Hematopoietic multipotent progenitor cell treated with erythropoietin and hydrocortisone succinate and interleukin-3 and kit ligand, for 4 days (in vitro differentiated cells): ENCODE measurements at regions not wholly inside any gene's neighbourhood (a gene's known extent, or its start where the extent isn't known, plus 50 kb on each side); places are given as distances from the start of the nearest gene placed in this dataset.
A peak's percentile ranks its signal among the peaks of the same experiment; 100 is the strongest.

ENCODE experiments used
- DNase-seq: peaks from one replicate; pipeline ENCODE4 v3.0.0-alpha.2; 2015

DNA sequence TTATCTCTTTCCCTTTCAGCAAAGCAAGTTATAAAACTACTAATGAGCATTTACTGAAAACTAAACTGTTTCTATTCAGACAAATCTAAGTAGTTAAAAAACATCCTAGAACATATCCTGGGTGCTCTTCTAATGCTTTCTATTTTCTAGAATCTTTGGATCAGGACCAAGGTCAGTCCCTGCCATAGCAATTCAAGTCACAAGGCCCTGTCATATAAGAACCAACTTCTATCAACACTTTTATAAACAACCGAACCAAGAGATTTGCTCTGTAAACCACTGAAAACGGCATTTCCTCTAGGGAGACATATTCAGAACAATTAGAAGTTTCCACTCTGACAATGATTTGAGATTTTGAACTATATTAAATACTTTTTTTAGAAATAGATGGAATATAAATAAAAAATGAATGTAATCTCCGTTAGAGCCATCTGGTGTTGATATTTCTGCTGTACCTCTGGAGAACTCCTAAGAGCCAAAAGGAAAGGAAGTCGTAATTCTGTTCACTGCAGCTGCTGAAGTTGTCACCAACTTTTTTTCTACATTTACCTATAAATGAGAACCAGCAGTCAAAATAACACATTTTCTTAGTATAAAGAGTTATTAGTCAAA, 51.4 kb upstream of the LGSN start:
- DNase-seq, result no peak

DNA sequence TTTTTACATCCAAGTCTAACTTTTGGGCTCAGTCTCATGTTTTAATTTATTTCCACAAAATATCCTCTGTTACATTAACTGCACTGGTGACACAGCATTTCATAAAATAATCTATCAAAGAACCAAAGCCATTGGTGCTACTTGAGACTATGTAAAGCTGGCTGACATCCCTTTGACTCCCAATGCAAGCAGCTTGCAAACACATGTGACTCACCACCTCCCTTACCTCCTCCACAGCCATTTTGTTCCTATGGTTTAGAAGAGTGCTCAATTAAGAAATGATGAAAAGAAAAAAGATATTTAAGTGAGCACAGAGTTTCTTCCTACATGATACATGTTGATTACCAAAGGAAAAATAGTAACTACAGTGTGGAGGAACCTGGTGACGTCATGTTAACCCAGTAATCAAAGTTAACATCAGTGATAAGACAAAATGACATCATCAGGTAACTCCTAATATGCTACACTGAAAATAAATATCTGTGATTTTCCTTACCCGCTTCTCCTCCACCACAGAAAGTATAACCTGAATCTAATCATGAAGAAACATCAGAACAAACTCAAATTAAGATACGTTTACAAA, 53.3 kb upstream of the LGSN start:
- no peak for DNase-seq

DNA sequence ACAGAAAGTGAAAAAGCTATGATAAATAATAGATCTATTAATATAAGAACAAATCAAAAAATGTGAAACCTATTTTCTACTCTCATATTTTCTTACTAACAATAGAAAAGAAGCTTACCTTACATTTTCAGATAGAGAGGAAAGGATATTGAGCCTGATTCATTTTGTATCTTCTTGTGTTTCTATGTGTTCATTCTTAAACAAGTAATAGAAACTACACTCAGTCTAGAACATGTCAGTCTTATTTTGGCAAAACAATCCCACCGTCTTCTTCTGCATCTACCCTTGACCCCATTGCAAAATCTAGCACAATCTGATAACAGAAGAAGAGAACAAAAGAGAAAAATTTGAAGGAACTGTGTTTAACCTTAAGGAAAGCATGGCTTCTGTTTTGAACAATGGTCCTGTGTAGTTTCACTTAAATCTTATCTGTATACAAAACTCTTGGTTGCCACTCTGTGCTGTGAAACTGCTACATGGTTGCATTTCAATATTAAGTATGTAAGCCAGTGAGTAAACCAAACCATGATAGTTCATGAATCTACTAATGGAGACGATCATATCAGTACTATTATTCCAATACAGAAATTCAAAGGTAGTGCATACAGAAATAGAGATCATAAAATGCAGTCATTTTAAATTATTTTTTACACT, 69.5 kb upstream of the LGSN start:
- DNase-seq, result no peak

DNA sequence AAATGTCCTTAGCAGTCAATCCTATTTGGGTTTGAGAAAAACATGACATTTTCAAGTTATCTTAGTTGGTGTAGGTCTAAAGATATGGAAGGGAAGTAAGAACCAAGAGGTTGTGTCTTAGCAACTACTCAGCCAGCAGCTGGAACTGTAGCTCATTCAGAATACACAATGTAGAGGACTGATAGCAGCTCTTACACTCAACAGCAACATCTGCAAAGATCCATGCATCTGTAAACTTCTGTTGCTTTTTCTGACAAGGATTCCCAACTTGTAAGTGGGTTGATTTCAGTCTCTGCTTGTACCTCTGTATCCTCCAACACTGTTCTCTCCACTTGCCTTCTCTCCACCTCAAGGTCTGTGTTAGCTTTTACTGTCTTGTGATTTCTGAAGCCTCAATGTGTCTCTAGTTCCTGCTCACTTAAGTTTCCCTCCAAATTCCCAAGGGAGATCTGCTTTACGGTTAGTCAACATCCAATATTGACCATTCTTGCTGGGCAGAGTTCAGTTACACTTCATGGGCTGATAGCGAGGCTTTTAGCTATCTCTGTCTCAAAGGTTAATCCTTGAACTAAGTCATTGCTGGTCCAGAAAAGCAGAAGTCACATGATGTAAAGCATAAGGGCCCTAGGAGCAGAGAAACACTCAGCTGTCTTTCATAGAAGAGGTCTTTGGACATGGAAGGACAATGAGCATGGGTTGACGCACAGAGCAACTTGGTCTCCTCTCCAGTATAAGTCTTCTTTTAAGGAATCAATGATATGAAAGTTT, 71.6 kb upstream of the LGSN start:
- no peak for DNase-seq

DNA sequence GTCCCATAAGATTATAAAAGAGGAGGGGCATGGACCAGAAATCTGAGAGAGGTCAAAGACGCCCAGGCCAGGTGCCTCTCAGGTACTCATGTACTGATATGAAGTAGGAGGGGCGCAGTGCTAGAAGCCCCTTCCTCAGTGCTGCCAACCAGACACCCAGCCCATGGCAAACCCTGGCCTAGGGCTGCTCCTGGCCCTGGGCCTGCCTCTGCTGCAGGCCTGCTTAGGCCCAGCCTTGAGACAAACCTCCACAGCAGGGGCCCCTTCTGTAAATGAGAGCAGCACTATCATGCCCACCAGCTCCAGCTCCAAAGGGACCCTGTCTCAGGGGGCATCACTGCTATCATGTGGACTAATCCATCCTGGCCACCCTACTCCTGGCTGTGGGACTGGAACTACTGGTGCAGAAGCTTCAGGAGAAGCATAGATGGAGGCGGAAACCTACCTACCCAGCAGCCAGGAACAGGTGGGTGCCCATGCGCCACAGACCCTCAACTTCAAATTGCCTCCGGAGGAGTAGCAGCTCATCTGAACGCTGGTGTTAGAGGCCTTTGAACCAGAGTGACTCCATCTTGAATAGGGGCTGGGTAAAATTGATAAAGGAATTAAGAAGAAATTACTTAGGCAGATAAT, 72.4 kb upstream of the LGSN start:
- DNase-seq, result no peak

DNA sequence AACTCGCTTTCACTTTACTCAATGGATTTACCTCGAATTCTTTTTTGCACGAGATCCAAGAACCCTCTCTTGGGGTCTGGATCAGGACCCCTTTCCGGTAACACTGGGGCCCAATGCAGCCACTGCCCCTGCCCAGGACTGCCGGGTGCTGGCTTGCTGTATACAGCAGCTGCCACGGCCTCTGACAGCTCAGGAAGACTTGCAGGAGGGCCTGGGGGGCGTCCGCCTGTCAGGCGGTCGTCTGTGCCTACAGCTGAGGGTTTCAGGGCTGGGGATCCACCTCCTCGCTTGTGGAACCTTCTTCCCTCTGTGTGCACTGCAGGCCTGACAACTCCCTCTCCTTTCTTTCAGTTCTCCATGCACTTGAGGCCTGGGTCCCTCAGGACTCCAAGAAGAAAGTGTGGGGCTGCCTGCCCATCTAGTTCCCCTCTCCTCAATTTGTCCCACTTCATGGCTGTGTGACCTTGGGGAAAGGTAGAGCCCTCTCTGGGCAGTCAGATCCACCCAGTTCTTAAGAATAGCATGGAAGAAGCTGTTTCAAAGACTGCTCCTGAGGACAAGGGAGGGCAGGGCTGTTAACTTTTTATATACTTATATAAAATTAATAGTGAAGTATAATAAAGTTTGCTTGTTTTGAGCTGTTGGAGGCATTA, 75.0 kb upstream of the LGSN start:
- DNase-seq, result no peak

DNA sequence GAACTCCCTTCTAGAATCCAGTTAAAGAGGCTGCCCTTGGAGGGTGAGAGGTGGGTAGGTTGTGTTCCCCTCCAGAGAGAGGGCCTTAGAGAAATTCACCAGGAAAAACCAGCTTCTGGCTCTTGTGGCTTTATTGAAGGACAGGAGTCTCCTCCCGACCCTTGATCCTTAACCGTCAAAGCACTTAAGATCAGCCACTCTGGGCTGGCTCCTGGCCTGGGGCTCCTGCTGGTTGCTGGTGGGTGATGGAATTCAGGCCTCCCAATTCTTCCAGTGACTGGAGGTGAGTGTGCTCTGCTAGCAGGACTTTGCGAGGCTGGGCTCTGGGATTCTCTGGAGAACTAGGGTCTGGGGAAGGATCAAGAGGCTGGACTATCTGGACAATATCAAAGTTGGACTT, 75.6 kb upstream of the LGSN start:
- DNase-seq, result no peak

DNA sequence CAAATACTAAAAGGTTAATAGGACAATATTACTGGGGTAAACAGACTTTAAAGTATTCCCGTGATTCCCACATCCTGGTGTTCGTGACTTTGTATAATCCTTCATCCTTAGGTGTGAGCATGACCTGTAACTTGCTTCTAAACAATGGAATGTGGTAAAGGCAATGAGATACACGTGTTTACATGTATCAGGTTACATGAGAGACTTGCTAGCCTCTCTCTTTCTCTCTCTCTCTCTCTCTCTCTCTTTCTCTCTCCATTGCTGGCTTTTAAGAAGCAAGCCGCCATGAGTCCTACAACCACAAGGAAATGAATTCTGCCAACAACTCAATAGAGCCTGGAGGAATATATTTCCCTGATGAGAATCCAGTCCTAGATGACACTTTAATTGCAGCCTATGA, 83.9 kb upstream of the LGSN start:
- no peak for DNase-seq

DNA sequence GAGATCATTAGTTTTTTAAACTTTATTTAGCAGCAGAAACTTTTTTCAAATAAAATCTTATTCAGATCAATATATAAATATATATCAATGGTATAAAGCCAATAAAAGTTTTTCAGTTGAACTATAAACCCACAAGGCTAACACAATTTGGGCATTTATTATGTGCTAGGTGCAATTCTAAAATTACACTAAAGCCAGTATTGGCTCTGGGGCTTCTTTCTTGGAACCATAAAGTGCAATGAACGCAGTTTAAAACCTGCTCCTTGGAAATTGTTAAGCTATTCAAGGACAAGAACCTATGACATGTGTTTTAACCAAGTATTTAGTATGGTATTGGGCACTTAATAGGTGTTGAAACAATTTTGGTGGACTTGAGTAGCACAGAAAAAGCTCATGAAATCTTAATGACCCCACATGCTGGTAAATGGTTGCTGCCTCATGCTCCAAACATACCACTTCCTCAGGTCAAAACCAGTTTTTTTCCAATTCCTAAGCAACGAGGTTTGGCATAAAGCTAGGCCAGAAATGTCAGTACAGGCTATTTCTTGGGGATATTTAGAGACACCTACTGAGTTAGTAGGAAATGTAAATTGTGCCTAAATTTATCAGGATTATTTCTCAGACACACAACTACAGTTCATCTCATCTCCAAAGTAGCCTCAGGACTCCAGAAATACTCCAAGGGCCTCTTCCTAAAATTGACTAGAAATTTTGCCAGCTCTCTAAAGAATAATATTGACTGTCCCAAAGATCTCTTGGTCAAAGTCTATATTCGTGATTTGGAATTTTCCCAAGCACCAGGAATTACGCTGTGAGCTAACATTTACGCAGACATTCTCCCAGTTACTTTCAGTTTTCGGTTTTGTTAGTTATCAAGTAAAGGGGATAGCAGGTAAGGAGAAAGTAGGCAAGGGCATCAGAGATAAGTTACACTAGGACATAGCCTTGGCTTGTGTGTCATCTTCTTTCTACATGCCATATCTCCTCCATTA, 90.9 kb upstream of the LGSN start:
- no peak for DNase-seq

DNA sequence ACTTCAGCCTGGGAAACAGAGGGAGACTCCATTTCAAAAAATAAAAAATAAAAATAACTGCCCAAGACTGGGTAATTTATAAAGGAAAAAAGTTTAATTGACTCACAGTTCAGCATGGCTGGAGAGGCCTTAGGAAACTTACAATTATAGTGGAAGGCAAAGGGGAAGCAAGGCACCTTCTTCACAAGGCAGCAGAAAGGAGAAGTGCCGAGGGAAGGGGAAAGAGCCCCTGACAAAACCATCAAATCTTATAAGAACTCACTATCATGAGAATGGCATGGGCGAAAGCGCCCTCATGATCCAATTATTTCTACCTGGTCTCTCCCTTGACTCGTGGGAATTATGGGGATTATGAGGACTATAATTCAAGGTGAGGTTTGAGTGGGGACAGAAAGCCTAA, 95.5 kb upstream of the LGSN start:
- DNase-seq, result no peak

DNA sequence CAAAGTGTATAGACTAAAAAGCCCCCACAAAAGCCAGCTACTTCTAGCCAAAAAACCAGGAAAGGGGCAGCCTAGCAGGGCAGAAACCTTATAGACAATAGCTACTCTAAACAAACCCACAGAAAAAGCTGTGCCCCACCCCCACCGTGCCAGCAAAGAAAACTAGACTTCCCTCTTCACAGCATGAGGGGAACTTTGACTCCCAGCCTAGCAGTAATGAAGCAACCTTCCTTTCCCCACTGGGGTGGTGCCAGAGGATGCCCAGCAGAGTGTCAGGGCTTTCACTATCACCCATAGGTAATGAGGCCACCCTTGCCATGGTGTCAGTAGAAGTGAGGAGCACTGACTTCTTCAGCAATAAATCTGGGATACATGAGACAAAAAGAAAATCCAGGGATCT, 99.0 kb upstream of the LGSN start:
- DNase-seq, result peak; percentile 15

DNA sequence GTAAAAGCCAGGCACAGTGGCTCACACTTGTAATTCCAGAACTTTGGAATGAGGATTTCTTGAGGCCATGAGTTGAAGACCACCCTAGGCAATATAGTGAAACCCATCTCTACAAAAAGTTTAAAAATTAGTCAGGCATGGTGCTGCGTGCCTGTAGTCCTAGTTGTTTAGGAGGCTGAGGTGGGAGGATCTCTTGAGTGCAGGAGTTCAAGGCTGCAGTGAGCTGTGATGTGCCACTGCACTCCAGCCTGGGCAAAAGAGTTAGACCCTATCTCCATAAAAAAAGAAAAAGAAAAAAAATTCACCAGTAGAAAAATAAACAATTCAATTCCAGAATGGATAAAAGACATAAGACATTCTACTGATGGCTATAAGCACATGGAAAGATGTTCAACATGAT, 104.9 kb upstream of the LGSN start:
- no peak for DNase-seq

DNA sequence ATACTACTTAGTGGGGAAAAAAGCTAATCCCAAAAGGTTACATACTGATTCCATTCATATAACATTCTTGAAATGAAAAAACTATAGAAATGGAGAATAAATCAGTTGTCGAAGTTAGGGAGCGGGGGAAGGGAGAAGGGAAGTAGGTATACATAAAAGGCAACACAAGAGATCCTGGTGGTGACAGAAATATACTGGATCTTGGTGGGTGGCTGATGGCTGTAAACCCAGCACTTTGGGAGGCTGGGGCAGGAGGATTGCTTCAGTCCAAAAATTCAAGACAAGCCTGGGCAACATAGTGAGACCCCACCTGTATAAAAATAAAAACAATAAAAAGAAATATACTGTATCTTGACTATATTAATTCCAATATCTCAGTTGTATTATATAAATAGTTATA, 105.7 kb upstream of the LGSN start:
- DNase-seq, result no peak

DNA sequence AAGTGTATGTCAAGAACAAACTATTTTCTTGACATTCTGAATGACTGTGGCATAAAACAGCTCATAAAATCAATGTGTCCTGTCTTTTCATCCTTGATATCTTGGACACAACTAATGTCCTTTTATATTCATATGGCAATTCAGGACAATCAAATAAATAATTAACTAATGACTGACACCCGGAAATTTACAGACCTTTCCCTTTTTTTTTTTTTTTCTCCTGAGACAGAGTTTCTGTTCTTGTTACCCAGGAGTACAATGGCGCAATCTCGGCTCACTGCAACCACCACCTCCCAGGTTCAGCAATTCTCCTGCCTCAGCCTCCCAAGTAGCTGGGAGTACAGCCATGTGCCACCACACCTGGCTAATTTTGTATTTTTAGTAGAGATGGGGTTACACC, 107.1 kb upstream of the LGSN start:
- no peak for DNase-seq

DNA sequence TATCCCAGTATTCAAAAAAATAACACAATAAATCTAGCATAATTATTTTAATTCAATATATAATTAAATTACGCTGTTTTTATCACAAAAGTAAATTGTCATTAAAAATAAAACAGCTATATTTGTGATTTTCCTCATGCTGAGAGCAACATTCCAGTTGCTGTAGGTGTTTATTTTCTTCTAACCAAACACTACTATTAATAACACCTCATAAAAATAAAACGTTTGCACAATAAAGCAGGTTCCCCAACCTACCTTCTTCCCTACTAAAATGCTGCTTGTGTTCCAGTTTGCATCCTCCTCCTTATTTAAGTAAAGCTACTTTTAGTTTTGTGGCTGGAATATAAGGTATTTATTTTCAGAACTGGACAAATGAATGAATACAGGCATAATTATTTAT, 108.2 kb upstream of the LGSN start:
- no peak for DNase-seq

DNA sequence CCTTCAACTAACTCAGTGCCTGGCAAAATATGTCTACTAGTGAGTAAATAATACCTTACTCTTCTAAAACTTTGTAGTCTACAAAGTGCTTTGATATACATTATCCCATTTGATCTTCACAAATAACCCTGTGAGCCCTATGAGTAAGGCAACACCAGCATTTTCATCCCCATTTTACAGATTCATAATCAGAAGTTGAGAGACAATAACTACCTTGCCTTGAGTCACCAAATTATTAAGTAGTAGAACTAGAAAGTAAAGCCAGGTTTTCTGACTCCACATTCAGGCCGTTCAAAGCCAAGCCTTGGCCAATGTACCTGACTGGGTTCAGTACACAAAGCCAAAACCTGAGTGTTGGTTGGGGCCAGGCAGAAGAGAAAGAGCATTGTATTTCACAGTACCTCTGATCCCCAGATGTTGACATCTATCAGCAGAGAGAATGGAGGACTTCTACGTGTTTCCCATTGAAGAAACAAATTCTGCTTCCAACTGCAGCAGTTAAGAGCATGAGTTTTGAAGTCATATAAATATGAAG, 111.3 kb upstream of the LGSN start:
- no peak for DNase-seq

DNA sequence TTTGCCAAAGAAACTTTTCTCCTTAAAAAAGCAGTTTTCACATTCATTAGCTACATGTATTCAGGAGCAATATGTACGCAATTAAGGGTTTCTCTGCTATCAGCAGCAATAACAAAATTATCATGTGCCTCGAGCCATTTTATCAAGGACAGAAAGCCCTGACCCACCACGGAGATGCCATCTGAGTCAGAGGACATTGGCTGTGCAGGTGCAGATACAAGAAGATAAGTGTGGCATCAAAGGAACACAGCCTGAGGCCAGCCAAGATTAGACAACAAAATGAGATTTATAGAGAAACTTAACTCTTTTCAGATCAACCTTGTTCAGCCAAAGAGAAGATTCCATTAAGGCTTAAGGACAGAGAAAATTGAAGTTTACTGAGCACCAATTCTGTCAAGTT, 115.2 kb upstream of the LGSN start:
- DNase-seq, result no peak

DNA sequence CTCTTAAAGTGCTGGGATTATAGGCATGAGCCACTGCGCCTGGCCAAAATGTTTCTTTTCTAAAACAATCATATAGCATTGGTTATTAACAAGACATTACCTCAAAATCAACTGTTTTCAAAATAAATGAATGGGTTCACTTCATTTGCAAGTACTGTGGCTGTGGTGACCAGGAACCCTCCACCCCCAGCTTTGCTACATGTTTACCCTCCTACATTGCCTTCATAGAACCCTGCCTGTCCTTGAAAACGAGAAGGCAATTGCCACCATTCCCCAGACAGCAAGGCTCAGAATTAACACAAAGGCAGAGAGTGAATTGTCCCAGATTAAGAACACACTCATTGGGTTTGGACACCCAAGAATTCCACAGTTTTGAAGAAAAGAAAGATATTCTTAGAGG, 116.6 kb upstream of the LGSN start:
- no peak for DNase-seq

DNA sequence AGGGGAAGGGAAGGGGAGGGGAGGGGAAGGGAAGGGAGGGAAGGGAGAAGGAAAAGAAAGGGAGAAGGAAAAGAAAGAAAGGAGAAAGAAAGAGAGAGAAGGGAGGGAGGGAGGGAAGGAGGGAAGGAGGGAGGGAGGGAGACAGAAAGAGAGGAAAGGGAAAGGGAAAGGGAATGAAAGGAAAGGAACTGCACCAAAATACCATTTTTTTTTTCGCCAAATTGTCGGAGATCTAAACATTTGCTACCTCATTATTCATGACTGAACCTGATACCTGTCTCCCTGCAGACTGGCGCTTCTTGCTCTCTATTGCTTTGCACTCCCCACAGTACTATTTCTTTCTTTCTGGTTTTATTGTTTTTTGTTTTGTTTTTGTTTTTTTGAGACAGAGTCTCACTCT, 117.3 kb upstream of the LGSN start:
- no peak for DNase-seq

DNA sequence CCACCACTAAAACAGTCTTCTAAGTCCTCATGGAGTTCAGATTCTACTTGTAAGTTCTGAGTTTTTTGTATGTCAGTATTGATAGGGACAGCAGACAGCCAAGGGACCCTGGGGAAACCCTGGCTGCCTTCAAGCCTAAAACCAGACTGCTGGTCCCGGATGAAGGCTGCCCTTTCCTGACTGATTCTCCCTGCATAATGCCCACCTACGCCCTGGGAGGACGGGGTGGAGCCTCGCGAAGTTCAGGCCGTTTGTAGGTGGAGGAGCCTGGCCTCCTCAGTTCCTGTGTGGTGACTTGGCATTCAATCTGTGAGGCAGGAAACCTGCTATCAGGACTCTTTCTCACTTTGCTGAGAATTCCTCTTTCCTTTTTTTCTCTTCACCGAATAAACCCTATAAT, 120.3 kb upstream of the LGSN start:
- DNase-seq, result no peak

DNA sequence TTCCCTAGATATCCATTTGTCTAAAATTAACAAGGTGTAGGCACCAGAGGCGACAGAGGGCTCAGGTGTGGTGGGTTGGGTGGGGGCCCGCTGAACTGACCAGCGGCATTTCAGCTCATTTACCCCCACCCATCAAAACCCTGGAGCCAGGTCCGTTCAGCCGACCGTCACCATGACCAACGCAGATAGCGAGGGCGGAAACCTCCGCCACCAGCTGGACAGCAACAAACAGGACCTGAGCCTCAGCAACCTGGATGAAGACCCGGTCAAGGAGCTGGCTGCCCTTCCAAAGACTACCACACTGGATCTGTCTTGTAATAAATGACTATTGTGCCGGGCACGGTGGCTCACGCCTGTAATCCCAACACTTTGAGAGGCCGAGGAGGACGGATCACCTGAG, 120.8 kb upstream of the LGSN start:
- no peak for DNase-seq
